MCF 10A (cell line): ENCODE measurements at regions not wholly inside any gene's neighbourhood (a gene's known extent, or its start where the extent isn't known, plus 50 kb on each side); places are given as distances from the start of the nearest gene placed in this dataset.

Experiments used
- BruUV-seq: library from RNA; stranded (reverse); fragments of 400-500 nt; replicated peaks from 2 replicates; lab custom pipeline; 2021; lab: Mats Ljungman, UMichigan
- CTCF ChIA-PET: fragments of 300-600 bp; sonication (Branson Sonifier 250); formaldehyde crosslinking; extraction: SDS; loops from one replicate; lab custom pipeline; 2021; ENCODE audit warnings: antibody characterized with exemption, inconsistent platforms; lab: Yijun Ruan, JAX
- POLR2A ChIA-PET: fragments of 300-600, 350-650 bp; sonication (Branson Sonifier 250); formaldehyde crosslinking; extraction: SDS; loops from one replicate; lab custom pipeline; 2020; ENCODE audit warnings: antibody characterized with exemption, inconsistent platforms; lab: Yijun Ruan, JAX
- DNase-seq: peaks from one replicate; pipeline ENCODE4 v3.0.0-alpha.2; 2018; ENCODE audit not compliant: unreplicated experiment
- H3K27ac Mint-ChIP-seq: one replicate; pipeline ENCODE4 v1.8.0; 2022; ENCODE audit warnings: mild to moderate bottlenecking, low read depth, mixed read lengths; ENCODE audit not compliant: unreplicated experiment
- H3K27me3 Mint-ChIP-seq: one replicate; pipeline ENCODE4 v1.8.0; 2022; ENCODE audit warnings: mixed read lengths; ENCODE audit not compliant: insufficient read depth, unreplicated experiment
- H3K36me3 Mint-ChIP-seq: one replicate; pipeline ENCODE4 v1.8.0; 2022; ENCODE audit warnings: mild to moderate bottlenecking, moderate library complexity, mixed read lengths; ENCODE audit not compliant: insufficient read depth, unreplicated experiment
- H3K4me1 Mint-ChIP-seq: one replicate; pipeline ENCODE4 v1.8.0; 2022; ENCODE audit warnings: mixed read lengths; ENCODE audit not compliant: insufficient read depth, unreplicated experiment
- H3K4me3 Mint-ChIP-seq: one replicate; pipeline ENCODE4 v1.8.0; 2022; ENCODE audit warnings: mild to moderate bottlenecking, moderate library complexity, mixed read lengths; ENCODE audit not compliant: unreplicated experiment
- H3K9me3 Mint-ChIP-seq: one replicate; pipeline ENCODE4 v1.8.0; 2022; ENCODE audit warnings: mixed read lengths; ENCODE audit not compliant: unreplicated experiment
- CTCF ChIP-seq: fragments of 200-600 bp; IDR thresholded peaks from one replicate; pipeline ENCODE4 v1.8.0; 2022; ENCODE audit warnings: antibody characterized with exemption, mild to moderate bottlenecking; ENCODE audit not compliant: unreplicated experiment
- intact Hi-C: fragments of 100-400 bp; cut with micrococcal nuclease; formaldehyde crosslinking; loops from 2 replicates; pipeline ENCODE4 v1.14.1; 2022

- ChIA-PET POLR2A (interaction anchor here (0.6 kb wide), 1 partner anchor 40 kb away, joined by 3 read pairs; no protein-coding TSS in a partner anchor), CTCF (interaction anchor here (0.7 kb wide), 1 partner anchor 836 kb away, joined by 4 read pairs; no protein-coding TSS in a partner anchor)
- BruUV-seq = no TSS peak
- no peaks in the 10 kb centered on the region for H3K27me3 Mint-ChIP-seq
- peaks cover 6% of the 10 kb centered on the region for H3K4me1 Mint-ChIP-seq
- intact Hi-C loops = no loop called here
- no peak for TF ChIP-seq CTCF
- no peak overlapping the region for H3K27ac Mint-ChIP-seq
- H3K4me3 Mint-ChIP-seq = no peak overlapping the region
- H3K9me3 Mint-ChIP-seq = no peaks in the 10 kb centered on the region
- DNase-seq = no peak
- H3K36me3 Mint-ChIP-seq = peaks cover 41% of the 10 kb centered on the region
Measured at GRCh38 chr17:77382356-77382911, 241.7 kb downstream of the SEC14L1 start.

- peaks cover 43% of the 10 kb centered on the region for H3K36me3 Mint-ChIP-seq
- no TSS peak for BruUV-seq
- no peak overlapping the region for H3K4me3 Mint-ChIP-seq
- intact Hi-C loops = no loop called here
- no peak overlapping the region for H3K27ac Mint-ChIP-seq
- ChIA-PET POLR2A (interaction anchor here (0.6 kb wide), 1 partner anchor 39 kb away, joined by 3 read pairs; no protein-coding TSS in a partner anchor), CTCF (no interaction called here)
- peaks cover 6% of the 10 kb centered on the region for H3K4me1 Mint-ChIP-seq
- no peak for TF ChIP-seq CTCF
- DNase-seq = no peak
- H3K9me3 Mint-ChIP-seq = no peaks in the 10 kb centered on the region
- no peaks in the 10 kb centered on the region for H3K27me3 Mint-ChIP-seq
Measured at GRCh38 chr17:77382966-77383612, 242.3 kb downstream of the SEC14L1 start.

GRCh38 chr17:77383613-77384608 lies 243.1 kb downstream of the SEC14L1 start:
- no TSS peak for BruUV-seq
- H3K36me3 Mint-ChIP-seq = peaks cover 49% of the 10 kb centered on the region
- POLR2A ChIA-PET = no interaction called here
- peaks cover 8% of the 10 kb centered on the region for H3K4me1 Mint-ChIP-seq
- H3K4me3 Mint-ChIP-seq = no peak overlapping the region
- H3K27me3 Mint-ChIP-seq = no peaks in the 10 kb centered on the region
- no peaks in the 10 kb centered on the region for H3K9me3 Mint-ChIP-seq
- DNase-seq = peak; percentile 33
- TF ChIP-seq CTCF = no peak
- CTCF ChIA-PET = no interaction called here
- H3K27ac Mint-ChIP-seq = no peak overlapping the region
- intact Hi-C loops = no loop called here
